GM12878 (cell line): ENCODE measurements at regions not wholly inside any gene's neighbourhood (a gene's known extent, or its start where the extent isn't known, plus 50 kb on each side); places are given as distances from the start of the nearest gene placed in this dataset.

ENCODE experiments used
- ATAC-seq: fragments of 200-7000 bp; cut with Tn5 transposase; 3 replicates; pipeline ENCODE4 v1.9.1; 2020; ENCODE audit warnings: mild to moderate bottlenecking, moderate library complexity
- BruUV-seq: library from RNA; stranded (reverse); fragments of 400-500 nt; replicated peaks from 2 replicates; lab custom pipeline; 2021; lab: Mats Ljungman, UMichigan
- CTCF ChIA-PET: fragments of 300-600 bp; sonication (Branson Sonifier 250); formaldehyde crosslinking; extraction: SDS; loops from one replicate; lab custom pipeline; 2021; ENCODE audit warnings: inconsistent platforms; lab: Yijun Ruan, JAX
- POLR2A ChIA-PET: fragments of 350-600 bp; formaldehyde crosslinking; extraction: SDS; loops from one replicate; lab custom pipeline; 2021; ENCODE audit warnings: inconsistent platforms; lab: Charles Lee
- RAD21 ChIA-PET: fragments of 300-600 bp; sonication (Branson Sonifier 250); formaldehyde crosslinking; loops from one replicate; lab custom pipeline; 2023; ENCODE audit warnings: antibody characterized with exemption; ENCODE audit not compliant: unreplicated experiment; lab: Charles Lee
- SMC1A ChIA-PET: fragments of 300-600 bp; sonication (Branson Sonifier 250); formaldehyde crosslinking; loops from one replicate; lab custom pipeline; 2023; ENCODE audit not compliant: unreplicated experiment, uncharacterized antibody; lab: Charles Lee
- DNase-seq: peaks from one replicate; pipeline ENCODE4 v3.0.0-alpha.2; 2011; ENCODE audit warnings: low read depth, low spot score
- FAIRE-seq: peaks from 3 replicates; lab custom pipeline; 2011; peaks lifted over from hg19 to GRCh38; lab: Jason Lieb, UNC
- H2AFZ ChIP-seq: 2 replicates; pipeline ENCODE4 v1.6.0; 2011; ENCODE audit warnings: low read depth, low read length, control low read depth; ENCODE audit not compliant: control insufficient read depth
- H3K27ac ChIP-seq: 2 replicates; pipeline ENCODE4 v1.5.1; 2011; ENCODE audit warnings: control low read depth; ENCODE audit not compliant: control insufficient read depth, insufficient read depth
- H3K27me3 ChIP-seq, 2 experiments: replicated peaks in 1 of 2; 2 replicates each; pipeline versions ENCODE4 v1.6.0 to v1.6.1; 2011; ENCODE audit warnings: low read length in 1 of 2; ENCODE audit not compliant: control insufficient read depth in 2 of 2, insufficient read depth in 2 of 2
- H3K36me3 ChIP-seq, 2 experiments: 2 replicates each; pipeline ENCODE4 v1.5.1; 2011; ENCODE audit warnings: low read length in 1 of 2; ENCODE audit not compliant: control insufficient read depth in 2 of 2, insufficient read depth in 2 of 2
- H3K4me1 ChIP-seq: 2 replicates; pipeline ENCODE4 v1.6.1; 2011; ENCODE audit warnings: mild to moderate bottlenecking, low read length, moderate library complexity, mixed read lengths; ENCODE audit not compliant: control insufficient read depth, insufficient read depth
- H3K4me2 ChIP-seq: 2 replicates; pipeline ENCODE4 v1.6.0; 2011; ENCODE audit warnings: control low read depth; ENCODE audit not compliant: control insufficient read depth, insufficient read depth
- H3K4me3 ChIP-seq: fragments of 200-600 bp; sonication (generic); 2 replicates; pipeline ENCODE4 v1.5.1; 2016
- H3K79me2 ChIP-seq: 2 replicates; pipeline ENCODE4 v1.6.0; 2011; ENCODE audit warnings: low read length; ENCODE audit not compliant: control insufficient read depth, insufficient read depth
- H3K9ac ChIP-seq: 2 replicates; pipeline ENCODE4 v1.8.0; 2011; ENCODE audit warnings: low read length, control low read depth, mixed read lengths; ENCODE audit not compliant: control insufficient read depth, insufficient read depth
- H3K9me3 ChIP-seq: replicated peaks from 3 replicates; pipeline ENCODE4 v1.5.1; 2011; ENCODE audit warnings: mild to moderate bottlenecking, low read length; ENCODE audit not compliant: control insufficient read depth, insufficient read depth
- H4K20me1 ChIP-seq: 2 replicates; pipeline ENCODE4 v1.6.0; 2011; ENCODE audit not compliant: control insufficient read depth, insufficient read depth
- ASH2L ChIP-seq: fragments of 300-600, 200-600 bp; sonication (generic); IDR thresholded peaks from 2 replicates; pipeline ENCODE4 v1.6.1; 2017; ENCODE audit warnings: low read depth, mild to moderate bottlenecking, borderline replicate concordance
- BACH1 ChIP-seq: fragments of 450-650 bp; IDR thresholded peaks from 2 replicates; pipeline ENCODE4 v1.6.1; 2017; ENCODE audit warnings: mild to moderate bottlenecking, borderline replicate concordance
- CHD2 ChIP-seq: IDR thresholded peaks from 2 replicates; pipeline ENCODE4 v1.6.1; 2011; ENCODE audit warnings: low read depth, low read length, improper control_type of control experiment, borderline replicate concordance
- FOS ChIP-seq: IDR thresholded peaks from 3 replicates; pipeline ENCODE4 v1.6.1; 2011; ENCODE audit warnings: borderline replicate concordance; ENCODE audit not compliant: insufficient read length; ENCODE audit errors: extremely low read depth
- IKZF1 ChIP-seq: fragments of 450-650 bp; conservative IDR thresholded peaks from 2 replicates; pipeline ENCODE4 v1.6.1; 2017; ENCODE audit warnings: antibody characterized with exemption, mild to moderate bottlenecking
- KDM1A ChIP-seq: fragments of 200-600 bp; sonication (generic); IDR thresholded peaks from 2 replicates; pipeline ENCODE4 v1.6.1; 2016; ENCODE audit warnings: borderline replicate concordance
- NFYA ChIP-seq: IDR thresholded peaks from 2 replicates; pipeline ENCODE4 v1.6.1; 2011; ENCODE audit warnings: low read depth, mild to moderate bottlenecking, low read length, improper control_type of control experiment, borderline replicate concordance
- POLR2A ChIP-seq: IDR thresholded peaks from 2 replicates; pipeline ENCODE4 v1.6.1; 2011; ENCODE audit warnings: low read depth, mild to moderate bottlenecking, low read length
- POLR2AphosphoS2 ChIP-seq: IDR thresholded peaks from 2 replicates; pipeline ENCODE4 v1.6.1; 2011; ENCODE audit warnings: low read depth, mild to moderate bottlenecking, low read length, improper control_type of control experiment, moderate library complexity
- RAD51 ChIP-seq: fragments of 450-650 bp; IDR thresholded peaks from 2 replicates; pipeline ENCODE4 v1.6.1; 2016; ENCODE audit warnings: moderate library complexity, mild to moderate bottlenecking, inconsistent platforms
- RELA ChIP-seq: fragments of 450-650 bp; IDR thresholded peaks from 2 replicates; pipeline ENCODE4 v1.8.0; 2014; ENCODE audit warnings: borderline replicate concordance; ENCODE audit not compliant: partially characterized antibody
- SPI1 ChIP-seq: IDR thresholded peaks from 2 replicates; pipeline ENCODE4 v1.6.1; 2011; ENCODE audit warnings: low read depth, mild to moderate bottlenecking, low read length, moderate library complexity, borderline replicate concordance; ENCODE audit not compliant: insufficient read depth
- TCF12 ChIP-seq: IDR thresholded peaks from 2 replicates; pipeline ENCODE4 v1.6.1; 2011; ENCODE audit warnings: low read depth, mild to moderate bottlenecking, low read length
- ZNF622 ChIP-seq: fragments of 450-650 bp; IDR thresholded peaks from 2 replicates; pipeline ENCODE4 v1.6.1; 2017; ENCODE audit warnings: mild to moderate bottlenecking, inconsistent platforms
- ZSCAN29 ChIP-seq: fragments of 450-650 bp; IDR thresholded peaks from 2 replicates; pipeline ENCODE4 v1.6.1; 2017; ENCODE audit warnings: mild to moderate bottlenecking, moderate library complexity
- WGBS: methylation state at CpG from one replicate; pipeline ENCODE4 v1.1.6; 2016; ENCODE audit warnings: low lambda C conversion rate; ENCODE audit not compliant: insufficient replicate concordance, insufficient coverage; ENCODE audit errors: missing lambda C conversion rate; 5-methylcytosine and 5-hydroxymethylcytosine counted together
- in situ Hi-C: fragments of 300-500 bp; cut with MboI; formaldehyde crosslinking; loops from 9 replicates; pipeline ENCODE4 v1.14.3; 2018; ENCODE audit warnings: mixed read lengths
- intact Hi-C: fragments of 100-400 bp; cut with micrococcal nuclease; formaldehyde crosslinking; loops from one replicate; pipeline ENCODE4 v1.14.2; 2022; ENCODE audit not compliant: unreplicated experiment
- TF ChIP-seq, protein P1 (sequence below): IDR thresholded peaks from 2 replicates; pipeline ENCODE4 v1.6.1; 2011; ENCODE audit warnings: mild to moderate bottlenecking, low read depth, low read length, moderate library complexity; ENCODE audit not compliant: insufficient replicate concordance

- Histone ChIP-seq H3K79me2 (no peaks in the 10 kb centered on the region), H3K36me3 (no peaks in the 10 kb centered on the region), H3K9ac (no peak overlapping the region), H3K27me3 (no peaks in the 10 kb centered on the region), H3K27ac (no peak overlapping the region), H2AFZ (no peak overlapping the region), H3K4me3 (no peak overlapping the region), H3K4me1 (no peaks in the 10 kb centered on the region), H3K9me3 (no peaks in the 10 kb centered on the region), H4K20me1 (no peaks in the 10 kb centered on the region), H3K4me2 (no peak overlapping the region)
- CTCF ChIA-PET = interaction anchor here (1.1 kb wide), 1 partner anchor 14 kb away, joined by 4 read pairs; no protein-coding TSS in a partner anchor
- RAD21 ChIA-PET = no interaction called here
- DNase-seq (no peak), ATAC-seq (peak; percentile 77), FAIRE-seq (no peak)
- POLR2A ChIA-PET = no interaction called here
- 14% methylated on average over 3 of the region's 3 CpGs for WGBS
- intact Hi-C loops = no loop called here
- no TSS peak for BruUV-seq
- no peak for TF ChIP-seq RELA
- peak; percentile 25; the same call in 1 of the 2 replicates for TF ChIP-seq IKZF1
- TF ChIP-seq TCF12 = no peak
- no peak for TF ChIP-seq BACH1
- 0 out of 2 replicates have a peak, but pooled peaks have one; percentile 3 for TF ChIP-seq SPI1
- in situ Hi-C loops = no loop called here
- SMC1A ChIA-PET = interaction anchor here (1.2 to 1.6 kb wide), 3 partner anchors 24 to 336 kb away, joined by 3 read pairs; no protein-coding TSS in a partner anchor
Observed at GRCh38 chr4:14431155-14432134, 570.8 kb upstream of the CPEB2 start.

DNA sequence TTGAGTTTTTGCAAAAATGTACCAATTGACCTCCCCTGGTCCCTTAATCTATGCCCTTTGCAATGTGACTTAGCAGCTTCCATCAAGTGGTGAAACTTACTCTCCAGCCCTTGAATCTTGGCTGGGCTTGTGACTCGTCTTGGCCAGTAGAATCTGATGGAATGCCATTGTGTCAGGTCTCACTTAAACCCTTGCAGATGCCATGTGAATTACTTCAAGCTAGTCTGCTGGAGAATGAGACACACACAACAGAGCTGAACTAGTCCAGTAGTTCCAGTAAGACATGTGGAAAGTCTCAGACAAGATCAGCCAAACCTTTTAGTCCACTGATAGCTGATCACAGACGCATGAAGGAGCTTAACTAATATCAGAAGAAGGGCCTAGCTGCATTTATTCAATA is 567.8 kb upstream of the CPEB2 start:
- POLR2A ChIA-PET = no interaction called here
- RAD21 ChIA-PET = interaction anchor here (0.7 kb wide), 1 partner anchor 311 kb away, joined by 3 read pairs; no protein-coding TSS in a partner anchor
- Histone ChIP-seq H3K4me1 (no peaks in the 10 kb centered on the region), H2AFZ (no peak overlapping the region), H3K9me3 (no peaks in the 10 kb centered on the region), H3K79me2 (no peaks in the 10 kb centered on the region), H3K27me3 (no peaks in the 10 kb centered on the region), H3K27ac (no peak overlapping the region), H3K4me3 (no peak overlapping the region), H3K9ac (no peak overlapping the region), H3K36me3 (no peaks in the 10 kb centered on the region), H3K4me2 (no peak overlapping the region), H4K20me1 (no peaks in the 10 kb centered on the region)
- ATAC-seq = no peak
- TF ChIP-seq CHD2 = no peak
- no peak for TF ChIP-seq RAD51
- TF ChIP-seq, protein P1, sequence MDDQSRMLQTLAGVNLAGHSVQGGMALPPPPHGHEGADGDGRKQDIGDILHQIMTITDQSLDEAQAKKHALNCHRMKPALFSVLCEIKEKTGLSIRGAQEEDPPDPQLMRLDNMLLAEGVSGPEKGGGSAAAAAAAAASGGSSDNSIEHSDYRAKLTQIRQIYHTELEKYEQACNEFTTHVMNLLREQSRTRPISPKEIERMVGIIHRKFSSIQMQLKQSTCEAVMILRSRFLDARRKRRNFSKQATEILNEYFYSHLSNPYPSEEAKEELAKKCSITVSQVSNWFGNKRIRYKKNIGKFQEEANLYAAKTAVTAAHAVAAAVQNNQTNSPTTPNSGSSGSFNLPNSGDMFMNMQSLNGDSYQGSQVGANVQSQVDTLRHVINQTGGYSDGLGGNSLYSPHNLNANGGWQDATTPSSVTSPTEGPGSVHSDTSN = no peak
- no peak for TF ChIP-seq FOS
- TF ChIP-seq KDM1A = no peak
- TF ChIP-seq NFYA = no peak
- TF ChIP-seq POLR2A = no peak
- no peak for TF ChIP-seq POLR2AphosphoS2
- no peak for TF ChIP-seq ZNF622
- TF ChIP-seq ASH2L = no peak
- TF ChIP-seq ZSCAN29 = no peak
- intact Hi-C loops = no loop called here
- no TSS peak for BruUV-seq
- FAIRE-seq = no peak
- in situ Hi-C loops = no loop called here
- no peak for DNase-seq
- SMC1A ChIA-PET = no interaction called here
- CTCF ChIA-PET = no interaction called here
- WGBS = 0% methylated on average over 2 of the region's 2 CpGs
